ENCODE measurements at regions not wholly inside any gene's neighbourhood (a gene's known extent, or its start where the extent isn't known, plus 50 kb on each side); places are given as distances from the start of the nearest gene placed in this dataset.

DNA sequence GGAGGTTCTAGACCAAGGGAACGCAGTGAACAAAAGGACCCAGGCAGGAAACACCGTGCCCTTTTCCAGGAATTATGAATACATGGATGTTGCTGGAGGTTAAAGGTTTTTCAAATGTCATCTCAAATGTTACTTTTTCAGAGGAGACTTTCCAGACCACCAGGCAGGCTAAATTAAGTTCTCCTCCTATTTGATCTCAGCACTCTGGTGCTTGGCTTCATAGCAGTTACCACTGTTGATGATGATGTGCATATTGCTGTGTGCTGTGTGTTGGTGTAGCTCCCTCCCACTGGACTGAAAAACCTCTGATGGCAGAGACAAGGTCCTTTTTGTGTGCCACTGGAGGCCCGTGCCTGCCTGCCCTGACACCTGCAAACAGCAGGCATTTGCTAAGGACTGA lies 137.3 kb upstream of the PTPRM start:
- no peak for DNase-seq

DNA sequence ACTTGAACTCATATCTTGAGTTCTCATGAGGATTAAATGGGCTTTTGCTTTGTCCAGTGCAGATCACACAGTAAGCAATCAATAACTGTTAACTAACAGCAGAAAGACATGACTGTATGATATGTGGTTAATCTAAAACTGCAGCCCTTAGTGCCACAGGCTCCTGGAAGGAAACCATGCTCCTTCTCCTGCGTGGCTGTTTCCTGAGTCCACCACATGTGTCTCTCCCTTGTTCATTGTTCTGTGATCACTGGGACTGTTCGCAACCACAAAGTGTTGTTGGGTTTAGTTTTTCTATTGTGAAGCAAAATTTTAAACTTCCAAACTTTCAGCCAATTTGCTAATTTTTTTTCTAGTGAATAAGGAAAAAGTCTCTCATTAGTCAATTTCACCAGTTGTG lies 130.9 kb upstream of the PTPRM start:
- DNase-seq = no peak

DNA sequence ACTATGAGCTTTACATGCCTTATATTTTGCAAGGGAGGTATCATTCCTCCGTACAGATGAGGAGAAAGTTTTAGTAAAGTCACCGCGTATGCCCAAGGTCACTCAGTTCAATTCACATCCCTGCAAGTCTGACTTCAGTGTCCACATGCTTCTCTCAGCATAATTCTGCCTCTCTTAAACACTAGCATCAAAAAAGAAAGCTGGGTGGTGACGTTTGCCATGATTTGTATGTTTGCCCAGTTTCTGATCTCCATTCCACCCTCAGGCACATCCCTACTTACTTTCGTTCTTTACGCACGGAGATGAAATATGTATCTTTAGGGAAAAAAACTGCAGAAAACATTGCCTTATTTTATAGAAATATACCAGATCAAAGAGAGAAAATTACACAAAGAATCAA lies 129.2 kb upstream of the PTPRM start:
- DNase-seq = no peak

DNA sequence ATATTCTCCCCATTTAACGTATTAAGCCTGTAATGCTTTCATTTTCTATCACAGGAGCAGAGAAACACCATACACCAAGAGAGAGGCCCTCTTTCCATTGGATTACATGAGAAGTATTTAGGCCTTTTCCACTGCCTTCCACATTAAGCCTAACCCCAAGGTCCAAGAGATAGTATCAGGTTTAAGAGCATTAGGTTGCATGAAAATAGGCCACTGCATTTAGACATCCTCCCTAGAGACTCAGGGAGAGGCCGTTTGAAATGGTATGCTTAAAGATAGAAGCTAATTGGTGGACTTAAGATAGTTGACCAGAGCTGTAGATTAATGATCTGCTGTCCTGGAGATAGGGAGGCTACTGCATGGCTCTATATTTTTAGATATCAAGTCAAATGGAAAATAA lies 128.5 kb upstream of the PTPRM start:
- no peak for DNase-seq

DNA sequence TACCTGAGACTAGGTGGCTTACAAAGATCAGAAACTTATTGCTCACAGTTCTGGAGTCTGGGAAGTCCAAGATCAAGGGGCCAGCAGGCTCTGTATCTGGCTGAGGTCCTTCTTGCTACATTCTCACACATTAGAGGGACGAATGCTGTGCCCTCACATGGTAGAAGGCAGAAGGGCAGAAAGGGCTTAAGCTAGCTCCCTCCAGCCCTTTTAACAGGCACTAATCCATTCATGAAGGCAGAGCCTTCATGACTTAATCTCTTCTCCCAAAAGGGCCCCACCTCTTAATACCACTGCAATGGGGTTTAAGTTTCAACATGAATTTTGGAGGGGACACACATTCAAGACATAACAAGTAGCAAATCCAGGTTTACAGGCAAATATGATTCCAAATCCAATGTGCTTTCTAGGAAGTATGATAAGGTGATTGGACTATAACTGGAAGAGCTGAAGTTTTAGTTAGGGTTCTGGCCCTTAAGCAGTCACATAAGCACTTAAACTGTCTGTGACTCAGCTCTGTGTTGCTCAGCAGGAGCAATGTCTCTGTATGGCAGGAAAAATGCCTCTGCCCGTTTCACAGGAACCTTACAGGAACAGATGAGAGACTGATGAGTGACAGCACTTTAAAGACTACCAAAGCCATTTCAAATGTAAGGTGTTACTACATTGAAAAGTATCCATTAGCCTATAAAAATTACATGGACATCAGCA lies 119.6 kb upstream of the PTPRM start:
- no peak for DNase-seq

DNA sequence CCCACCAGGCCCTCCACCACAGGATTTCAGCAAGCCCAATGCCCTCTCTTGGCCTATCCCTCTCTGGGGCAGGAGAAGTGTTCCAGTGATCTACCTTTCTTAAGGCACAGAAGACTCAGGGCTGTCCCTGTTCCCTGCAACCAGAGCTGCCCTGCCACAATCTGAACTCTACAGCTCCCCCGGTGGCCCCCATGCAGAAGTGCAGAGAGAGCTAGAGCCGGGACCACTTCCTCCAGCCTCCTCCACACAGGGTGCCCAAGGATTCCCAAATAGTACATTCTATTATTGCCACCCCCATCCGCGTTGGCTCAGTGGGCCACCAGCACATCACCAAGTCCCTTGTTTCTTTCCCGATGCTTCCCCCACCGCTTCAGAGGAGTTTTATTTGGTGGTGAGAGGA lies 114.8 kb upstream of the PTPRM start:
- DNase-seq = peak; percentile 4

DNA sequence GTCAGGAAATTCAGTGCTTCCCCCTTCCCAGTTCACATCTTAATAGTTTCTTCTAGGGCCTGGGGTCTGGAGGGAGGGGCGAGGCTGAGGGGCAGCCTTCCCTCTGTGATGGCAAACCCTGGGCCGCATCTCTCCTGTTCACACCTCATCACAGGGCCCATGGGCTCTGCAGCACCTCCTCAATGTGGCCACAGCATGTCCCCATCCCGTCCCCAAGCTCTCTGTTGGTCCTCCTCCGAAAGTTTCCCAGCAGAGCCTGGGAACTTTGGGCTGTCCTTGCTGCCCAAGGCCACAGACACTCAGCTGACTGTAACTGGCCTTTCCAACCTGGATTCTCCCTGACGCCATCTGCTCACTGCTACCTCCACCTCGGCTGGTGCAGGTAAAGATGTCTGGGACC lies 112.7 kb upstream of the PTPRM start:
- no peak for DNase-seq

DNA sequence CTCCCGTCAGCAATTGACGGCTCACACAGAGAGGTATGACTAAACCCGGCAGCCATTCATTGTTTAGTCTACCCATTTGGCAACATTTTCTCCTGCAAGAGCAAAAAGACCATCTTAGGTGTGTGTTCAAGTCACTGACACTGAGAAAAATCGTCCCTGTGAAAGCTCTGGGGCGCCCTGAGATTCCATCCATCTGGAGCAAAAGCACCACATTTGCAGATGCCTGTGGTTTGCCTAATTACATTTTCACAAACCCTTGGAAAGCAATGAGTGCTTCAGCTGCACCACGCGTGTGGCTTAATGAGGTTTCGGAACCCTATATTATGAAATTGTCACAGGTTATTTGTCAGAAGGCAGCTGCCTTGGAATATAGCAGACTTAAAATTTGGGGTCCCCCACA lies 110.7 kb upstream of the PTPRM start:
- DNase-seq = no peak

DNA sequence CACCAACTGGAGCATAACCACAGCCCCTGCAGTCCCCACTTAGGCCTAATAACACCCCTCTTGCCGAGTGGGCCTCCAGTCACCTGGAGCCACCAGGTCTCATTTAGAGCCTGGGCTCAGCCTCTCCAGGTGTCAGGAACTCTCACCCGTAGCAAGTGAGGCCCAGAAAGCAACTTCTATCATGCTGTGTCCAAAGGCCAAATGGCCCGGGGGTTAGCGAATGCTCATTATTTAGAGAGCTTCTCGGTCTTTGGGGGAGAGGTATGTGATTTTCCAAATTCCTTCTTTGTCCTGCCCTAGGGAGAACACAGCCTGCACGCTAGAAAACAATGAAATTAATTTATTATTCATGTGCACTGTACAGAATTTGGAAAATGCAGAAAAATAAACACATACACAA lies 109.9 kb upstream of the PTPRM start:
- DNase-seq = no peak

DNA sequence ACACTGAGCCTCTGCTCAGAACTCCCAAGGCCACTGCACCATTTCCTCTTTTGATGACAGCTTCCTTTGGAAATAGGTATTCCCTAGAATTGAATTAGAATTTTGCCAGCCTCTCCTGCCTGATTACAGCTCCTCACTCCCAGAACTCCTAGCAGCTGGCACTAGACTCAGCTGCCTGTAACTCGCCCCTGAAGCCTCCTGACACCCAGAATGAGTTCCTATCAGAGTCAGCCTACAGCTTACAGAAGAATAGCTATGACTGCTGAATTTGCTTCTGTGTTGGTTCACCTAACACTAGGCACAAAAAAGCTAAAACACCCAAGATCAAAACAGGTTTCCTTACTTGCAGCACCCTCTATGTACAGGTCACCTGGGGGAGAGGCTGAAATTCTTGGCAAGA lies 108.2 kb upstream of the PTPRM start:
- DNase-seq = no peak

DNA sequence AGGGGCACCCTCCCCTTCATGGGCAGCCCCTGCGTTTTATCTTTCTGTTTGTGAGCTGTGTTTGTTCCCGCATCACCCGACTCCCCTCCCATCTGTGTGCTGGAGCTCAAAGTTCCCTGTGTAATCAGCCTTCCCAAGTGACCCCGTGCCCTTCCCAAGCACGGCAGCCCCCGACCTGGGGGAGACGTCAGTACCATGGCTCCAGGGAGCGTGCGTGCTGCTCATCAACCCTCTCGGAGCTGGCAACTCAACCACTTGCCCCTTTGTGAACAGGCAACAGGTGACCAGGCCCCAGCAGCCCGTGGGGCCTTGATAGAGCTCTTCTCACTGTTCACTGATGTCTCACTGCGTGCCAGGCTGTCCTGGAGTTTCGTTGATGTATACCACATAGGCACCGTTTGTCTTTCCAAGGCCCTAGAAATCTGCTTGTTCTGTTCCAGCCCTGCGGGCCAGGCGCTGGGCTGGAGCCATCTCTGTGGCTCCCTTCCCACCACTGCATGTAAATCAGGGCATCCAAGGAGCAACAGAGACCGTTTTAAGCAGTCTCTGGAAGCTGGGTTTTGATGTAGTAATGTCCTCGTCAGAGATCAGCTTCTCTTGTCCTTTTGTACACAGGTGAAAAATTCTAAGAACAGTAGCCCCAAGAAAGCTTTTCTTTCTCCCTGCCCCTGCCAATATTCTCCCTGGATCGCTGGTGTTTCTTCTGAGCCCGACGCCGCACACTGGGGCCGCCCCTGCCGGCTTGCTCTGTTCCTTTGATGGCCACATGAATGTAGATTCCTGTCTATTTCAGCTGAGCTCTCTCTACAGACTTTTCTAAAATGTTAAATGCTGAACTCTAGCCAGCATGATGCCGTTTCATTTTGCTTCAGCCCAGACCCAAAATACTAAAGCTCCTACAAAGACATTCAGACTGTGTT lies 107.0 kb upstream of the PTPRM start:
- no peak for DNase-seq

DNA sequence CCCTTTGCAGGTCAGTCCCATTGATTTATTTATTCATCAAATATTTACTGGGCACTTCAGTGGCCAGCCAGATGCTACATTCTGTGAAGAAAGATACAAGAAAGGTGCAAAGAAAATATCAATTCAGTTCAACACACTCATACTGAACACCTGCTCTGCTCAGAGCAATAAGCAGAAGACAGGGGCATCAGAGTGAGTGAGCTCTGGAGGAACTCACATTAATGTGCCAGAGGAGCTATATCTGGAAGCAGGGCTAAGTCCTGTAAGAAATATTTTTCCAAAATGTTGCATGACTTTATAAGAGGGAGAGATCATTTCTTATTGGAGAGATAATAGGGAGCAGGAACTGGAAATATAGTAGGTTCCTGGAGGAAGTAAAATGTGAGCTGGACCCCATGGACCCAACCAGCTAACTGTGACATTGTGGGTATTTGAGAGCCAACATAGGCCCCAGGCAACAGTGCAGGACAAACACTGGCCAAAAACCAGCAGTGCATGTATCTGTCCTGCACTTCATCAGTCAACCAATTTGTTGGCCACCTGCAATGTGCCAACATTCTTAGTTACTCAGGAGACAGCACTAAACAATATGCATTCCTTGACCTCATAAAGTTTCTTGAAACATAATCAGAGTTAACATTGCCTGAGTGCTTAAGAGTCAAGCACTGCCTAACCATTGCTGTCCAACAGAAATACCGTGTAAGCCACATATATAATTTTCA lies 102.7 kb upstream of the PTPRM start:
- DNase-seq = no peak

DNA sequence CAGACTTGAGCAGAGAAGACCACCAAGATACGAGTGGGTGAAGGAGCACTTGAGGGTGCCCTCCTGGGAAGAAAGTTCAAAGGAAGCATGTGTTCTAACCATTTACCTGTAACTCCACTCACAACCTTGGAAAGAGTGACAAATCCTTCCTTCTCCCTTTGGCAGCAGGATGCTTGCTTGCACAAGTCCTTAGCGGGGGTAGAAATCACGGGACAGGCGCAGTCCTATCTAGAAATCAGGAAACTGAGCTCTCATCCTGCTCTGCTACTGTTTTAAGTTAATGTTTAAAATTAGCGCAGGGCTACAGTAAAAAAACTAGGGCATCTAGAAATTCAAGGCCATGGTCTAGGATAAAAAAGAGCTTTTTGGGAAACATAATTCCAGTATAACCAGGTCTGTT lies 100.9 kb upstream of the PTPRM start:
- no peak for DNase-seq

DNA sequence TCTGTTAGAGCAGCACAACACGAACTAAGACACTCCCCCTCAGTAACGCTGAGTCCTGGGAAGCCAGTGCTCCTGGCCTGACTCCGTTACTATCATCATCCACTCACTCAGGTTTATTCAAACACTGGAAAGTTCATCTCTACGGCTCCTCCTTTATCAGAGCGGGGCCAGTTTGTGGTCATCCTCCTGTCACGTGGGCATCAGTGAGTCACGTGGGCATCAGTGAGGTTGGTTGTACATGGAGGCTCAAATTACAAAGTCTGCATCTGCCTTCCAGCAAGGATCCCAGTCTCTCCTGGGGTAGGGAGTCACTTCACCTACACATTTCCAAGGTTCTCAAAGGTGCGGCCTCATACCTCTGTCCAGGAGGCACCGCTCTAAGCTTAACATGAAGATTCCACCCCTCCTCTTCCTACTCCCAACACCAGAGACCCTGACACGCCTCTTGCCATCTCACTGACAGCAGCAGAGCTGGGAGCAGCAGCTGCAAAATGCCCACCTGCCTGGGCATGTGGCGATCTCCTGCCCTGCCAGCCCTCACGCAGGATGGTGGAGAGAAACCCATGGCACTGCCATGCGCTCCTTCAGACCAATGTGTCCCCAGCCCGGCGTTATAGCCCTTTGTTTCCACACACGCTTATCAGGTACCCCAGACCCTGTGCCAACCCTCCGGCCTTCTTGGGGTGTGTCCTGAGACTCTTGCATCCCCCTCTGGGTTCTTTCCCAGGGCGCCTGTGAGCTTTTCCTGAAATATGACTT lies 99.2 kb upstream of the PTPRM start:
- DNase-seq = peak; percentile 7

DNA sequence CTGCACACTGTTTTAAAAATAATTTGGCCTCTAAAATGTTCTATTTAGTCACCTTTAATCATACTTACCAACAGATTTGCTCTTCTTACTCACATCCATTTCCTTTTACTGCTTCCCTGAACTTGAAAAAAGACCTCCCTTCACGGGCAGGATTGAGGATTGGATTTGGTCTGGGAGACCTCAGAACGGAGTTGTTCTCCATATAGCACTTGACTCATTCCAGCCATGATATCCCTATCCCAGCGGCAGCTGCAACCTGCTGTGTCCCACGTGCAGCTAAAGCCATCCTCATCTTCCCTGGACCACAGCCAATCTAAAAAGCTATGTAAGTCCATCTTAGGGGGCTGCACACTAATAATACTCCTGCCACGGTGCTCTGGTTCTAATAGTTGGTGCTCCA lies 97.0 kb upstream of the PTPRM start:
- no peak for DNase-seq

DNA sequence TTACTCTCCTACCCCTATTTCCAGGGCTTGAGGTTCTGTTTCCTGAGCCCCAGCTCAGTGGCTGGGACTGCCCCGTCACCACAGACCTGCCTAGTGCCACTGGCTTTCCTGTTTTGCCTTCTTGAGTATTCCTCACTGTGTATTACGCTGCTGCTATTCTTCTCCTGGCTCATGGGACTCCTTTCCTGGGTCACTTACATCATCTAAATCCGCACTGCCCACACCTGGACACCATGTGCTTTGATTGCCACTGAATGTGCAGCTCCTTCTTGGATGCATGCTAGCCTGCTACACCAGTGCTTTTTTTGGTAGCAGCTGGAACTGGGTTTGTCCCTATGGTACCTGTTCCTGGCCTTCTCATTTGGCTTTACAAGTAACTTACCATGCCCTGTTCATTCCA lies 96.6 kb upstream of the PTPRM start:
- no peak for DNase-seq

DNA sequence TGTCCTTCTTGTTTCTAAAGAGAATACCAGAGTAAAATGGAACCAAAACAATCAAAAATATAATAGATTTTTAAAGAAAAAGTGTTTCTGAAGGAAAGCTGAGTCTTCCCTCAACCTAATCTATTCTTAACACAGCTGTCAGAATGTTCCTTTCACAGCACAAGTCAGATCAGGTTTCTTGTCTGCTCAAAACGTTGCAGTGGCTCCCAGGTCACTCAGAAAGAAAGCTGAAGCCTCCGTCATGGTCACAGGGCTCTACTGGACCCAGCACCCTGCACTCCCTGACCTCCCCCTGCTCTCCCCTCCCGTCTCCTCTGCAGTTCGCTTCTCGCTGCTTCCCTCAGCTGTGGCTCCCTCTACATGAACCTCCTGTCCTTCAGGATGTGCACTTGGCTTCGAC lies 90.7 kb upstream of the PTPRM start:
- no peak for DNase-seq

DNA sequence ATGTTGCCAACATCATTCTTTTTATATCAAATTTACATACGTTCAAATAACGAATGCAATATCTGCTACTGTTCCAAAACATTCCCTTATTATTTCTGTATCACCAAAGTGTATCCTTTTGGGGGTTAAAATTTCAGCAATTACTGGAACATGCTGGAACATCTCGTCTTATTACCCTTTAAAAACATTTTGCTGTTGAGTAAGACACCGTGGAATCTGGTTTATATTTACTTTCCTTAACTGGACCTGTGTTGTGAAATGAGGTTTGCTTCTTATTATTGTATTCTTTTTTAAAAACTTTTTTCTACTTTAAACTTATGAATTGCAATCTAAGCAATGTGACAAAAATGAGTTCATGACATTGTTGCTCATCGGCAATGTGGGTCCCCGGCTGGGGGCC lies 87.4 kb upstream of the PTPRM start:
- no peak for DNase-seq

DNA sequence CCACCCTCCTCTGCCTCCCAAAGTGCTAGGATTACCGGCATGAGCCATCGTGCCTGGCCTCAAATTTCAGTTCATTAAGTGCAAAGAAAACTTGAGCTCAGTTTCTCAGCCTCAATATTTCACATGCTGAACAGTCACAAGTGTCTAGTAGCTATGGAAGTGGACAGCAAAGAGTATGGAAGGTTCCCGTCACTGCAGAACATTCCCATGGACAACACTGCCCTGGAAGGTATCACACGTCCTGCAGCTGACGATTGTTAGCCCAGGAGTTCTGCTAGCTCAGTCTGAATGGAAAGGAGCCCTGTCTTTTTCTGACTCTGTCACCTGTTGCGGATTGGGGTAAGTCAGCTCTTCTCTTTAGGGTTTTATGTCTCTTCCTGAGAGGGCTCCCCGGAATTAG lies 86.2 kb upstream of the PTPRM start:
- DNase-seq = no peak

DNA sequence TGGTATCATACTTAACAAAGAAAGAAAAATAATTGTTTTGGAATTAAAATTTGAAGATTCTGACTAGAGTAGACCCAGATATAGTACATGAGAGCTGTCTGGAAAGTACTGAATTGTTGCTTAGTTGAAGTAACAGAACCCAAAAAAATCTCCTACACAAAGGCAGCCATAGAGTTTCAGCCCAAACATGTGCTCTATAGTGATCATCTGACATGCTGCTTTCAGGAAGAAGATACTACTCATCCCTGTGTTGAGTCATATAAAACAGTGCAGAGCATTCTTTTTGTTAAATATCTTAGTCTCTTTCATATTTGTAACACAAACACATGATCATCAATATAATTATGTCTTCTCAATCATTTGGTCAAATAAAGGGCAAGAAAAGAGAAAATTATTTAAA lies 84.8 kb upstream of the PTPRM start:
- no peak for DNase-seq

DNA sequence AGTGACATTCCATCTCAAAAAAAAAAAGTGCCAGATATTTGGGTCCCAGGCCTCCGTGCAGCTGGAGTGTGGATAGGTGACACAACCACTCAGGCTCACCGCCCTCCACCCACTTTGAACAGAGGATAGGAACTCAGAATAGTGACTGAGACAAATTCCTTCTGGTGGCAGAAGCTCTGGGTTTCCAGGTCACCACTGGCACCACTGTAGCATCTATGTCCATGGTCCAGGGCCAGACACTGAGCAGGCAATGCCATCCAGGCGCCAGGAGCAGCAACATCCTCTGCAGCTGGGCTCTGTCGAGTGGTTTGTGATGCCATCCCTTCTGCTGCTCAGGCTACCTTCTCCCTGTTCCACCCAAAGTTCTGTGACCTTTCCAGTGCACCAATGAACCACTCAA lies 81.5 kb upstream of the PTPRM start:
- no peak for DNase-seq

DNA sequence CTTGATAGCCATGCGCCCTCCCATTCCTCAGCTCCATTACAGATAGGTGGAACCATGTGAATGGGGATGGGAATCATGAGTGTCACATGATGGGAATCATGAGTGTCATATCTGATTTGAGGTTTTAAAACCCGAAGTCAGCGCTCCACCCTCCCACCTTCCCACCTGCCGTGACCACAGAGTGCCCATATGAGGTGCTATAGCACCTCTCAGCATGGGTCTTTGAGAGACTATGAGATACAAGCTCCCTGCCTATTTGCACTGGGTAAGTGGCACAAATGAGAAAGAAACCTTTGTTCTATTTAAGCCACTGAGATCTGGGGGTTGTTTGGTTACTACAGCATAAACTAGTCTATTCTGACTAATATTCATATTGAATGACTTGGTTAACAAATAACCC lies 78.5 kb upstream of the PTPRM start:
- DNase-seq = no peak

DNA sequence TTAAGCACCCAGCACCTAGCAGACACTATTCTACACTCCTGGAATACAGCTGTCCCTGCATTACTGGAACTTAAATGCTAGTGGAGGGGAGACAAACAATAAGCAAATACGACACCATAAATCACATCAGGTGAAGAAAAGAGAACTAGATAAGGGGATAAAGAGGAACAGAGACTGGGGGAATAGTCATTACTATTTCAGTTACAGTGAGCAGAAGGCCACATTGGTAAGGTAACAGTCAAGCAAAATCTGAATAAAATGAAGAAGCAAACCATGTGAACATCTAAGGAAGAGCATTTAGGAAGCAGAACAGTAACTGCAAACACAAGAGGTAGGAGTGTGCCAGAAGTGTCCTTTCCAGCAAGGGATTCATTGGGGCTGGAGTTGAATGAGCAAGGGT lies 77.0 kb upstream of the PTPRM start:
- DNase-seq = no peak
